A673 (cell line): ENCODE measurements at regions not wholly inside any gene's neighbourhood (a gene's known extent, or its start where the extent isn't known, plus 50 kb on each side); places are given as distances from the start of the nearest gene placed in this dataset.

ENCODE experiments used
- BruUV-seq: library from RNA; stranded (reverse); fragments of 400-500 nt; replicated peaks from 2 replicates; lab custom pipeline; 2021; lab: Mats Ljungman, UMichigan
- CTCF ChIA-PET: fragments of 300-600 bp; sonication (Branson Sonifier 250); formaldehyde crosslinking; loops from one replicate; lab custom pipeline; 2022; ENCODE audit warnings: antibody characterized with exemption; lab: Charles Lee
- POLR2A ChIA-PET: fragments of 300-600 bp; sonication (Branson Sonifier 250); formaldehyde crosslinking; loops from one replicate; lab custom pipeline; 2022; ENCODE audit warnings: antibody characterized with exemption; ENCODE audit not compliant: low non-redundant PET; lab: Charles Lee
- DNase-seq: peaks from one replicate; pipeline ENCODE4 v3.0.0-alpha.2; 2015; ENCODE audit warnings: low spot score
- H3K27ac ChIP-seq: fragments of 200-600 bp; sonication (generic); 2 replicates; pipeline ENCODE4 v1.5.1; 2016; ENCODE audit warnings: mixed run types, low read depth, mild to moderate bottlenecking, mixed read lengths, antibody characterized with exemption, low read length; ENCODE audit not compliant: poor library complexity, severe bottlenecking
- H3K27me3 ChIP-seq: fragments of 200-600 bp; sonication (generic); replicated peaks from 2 replicates; pipeline ENCODE4 v1.6.1; 2017; ENCODE audit warnings: mixed run types, low read depth, mild to moderate bottlenecking, mixed read lengths, antibody characterized with exemption, low read length; ENCODE audit not compliant: insufficient read depth, poor library complexity
- H3K36me3 ChIP-seq: fragments of 200-600 bp; sonication (generic); 2 replicates; pipeline ENCODE4 v1.6.1; 2016; ENCODE audit warnings: mixed run types, mild to moderate bottlenecking, mixed read lengths, antibody characterized with exemption, low read length; ENCODE audit not compliant: insufficient read depth, poor library complexity, severe bottlenecking
- H3K4me1 ChIP-seq: fragments of 200-600 bp; sonication (generic); 2 replicates; pipeline ENCODE4 v1.6.1; 2017; ENCODE audit warnings: mixed run types, mild to moderate bottlenecking, mixed read lengths, antibody characterized with exemption, low read length; ENCODE audit not compliant: insufficient read depth, poor library complexity, severe bottlenecking
- H3K4me3 ChIP-seq: fragments of 200-600 bp; sonication (generic); 2 replicates; pipeline ENCODE4 v1.5.1; 2016; ENCODE audit warnings: low read depth, mixed run types, mild to moderate bottlenecking, mixed read lengths, low read length; ENCODE audit not compliant: poor library complexity, severe bottlenecking
- H3K9me3 ChIP-seq: fragments of 200-600 bp; sonication (generic); 2 replicates; pipeline ENCODE4 v1.6.1; 2016; ENCODE audit warnings: mixed run types, low read depth, mild to moderate bottlenecking, mixed read lengths, antibody characterized with exemption, low read length; ENCODE audit not compliant: poor library complexity, severe bottlenecking
- EZH2 ChIP-seq: fragments of 200-600 bp; sonication (generic); IDR thresholded peaks from 2 replicates; pipeline ENCODE4 v1.6.1; 2017; ENCODE audit warnings: borderline replicate concordance, low read depth, mild to moderate bottlenecking, mixed read lengths, antibody characterized with exemption, low read length; ENCODE audit not compliant: poor library complexity, severe bottlenecking
- intact Hi-C: fragments of 100-400 bp; cut with micrococcal nuclease; formaldehyde crosslinking; loops from one replicate; pipeline ENCODE4 v1.10.0; 2022; ENCODE audit not compliant: unreplicated experiment
- TF ChIP-seq, protein P1 (sequence below): fragments of 300-800, 200-600 bp; sonication (generic); conservative IDR thresholded peaks from 2 replicates; pipeline ENCODE4 v1.5.1; 2017; ENCODE audit warnings: low read depth, mild to moderate bottlenecking, antibody characterized with exemption, low read length, moderate library complexity, mixed read lengths

DNA sequence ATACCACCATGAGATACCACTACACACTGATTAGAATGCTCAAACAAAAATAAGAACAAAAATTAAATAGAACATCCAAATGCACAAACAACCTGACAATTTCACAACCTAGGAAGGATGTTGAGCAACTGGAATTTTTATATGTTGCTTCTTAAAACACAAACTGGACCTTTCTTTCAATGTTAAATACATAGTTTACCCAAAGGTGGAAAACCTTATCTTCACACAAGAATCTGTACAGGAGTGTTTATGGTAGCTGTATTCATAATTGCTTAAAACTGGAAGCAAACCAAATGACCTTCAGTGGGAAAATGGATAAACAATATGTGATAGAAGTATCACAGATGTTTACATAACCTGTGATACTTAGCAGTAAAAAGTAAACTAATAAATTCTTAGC, 573.8 kb downstream of the MAGEB5 start:
- TF ChIP-seq, protein P1, sequence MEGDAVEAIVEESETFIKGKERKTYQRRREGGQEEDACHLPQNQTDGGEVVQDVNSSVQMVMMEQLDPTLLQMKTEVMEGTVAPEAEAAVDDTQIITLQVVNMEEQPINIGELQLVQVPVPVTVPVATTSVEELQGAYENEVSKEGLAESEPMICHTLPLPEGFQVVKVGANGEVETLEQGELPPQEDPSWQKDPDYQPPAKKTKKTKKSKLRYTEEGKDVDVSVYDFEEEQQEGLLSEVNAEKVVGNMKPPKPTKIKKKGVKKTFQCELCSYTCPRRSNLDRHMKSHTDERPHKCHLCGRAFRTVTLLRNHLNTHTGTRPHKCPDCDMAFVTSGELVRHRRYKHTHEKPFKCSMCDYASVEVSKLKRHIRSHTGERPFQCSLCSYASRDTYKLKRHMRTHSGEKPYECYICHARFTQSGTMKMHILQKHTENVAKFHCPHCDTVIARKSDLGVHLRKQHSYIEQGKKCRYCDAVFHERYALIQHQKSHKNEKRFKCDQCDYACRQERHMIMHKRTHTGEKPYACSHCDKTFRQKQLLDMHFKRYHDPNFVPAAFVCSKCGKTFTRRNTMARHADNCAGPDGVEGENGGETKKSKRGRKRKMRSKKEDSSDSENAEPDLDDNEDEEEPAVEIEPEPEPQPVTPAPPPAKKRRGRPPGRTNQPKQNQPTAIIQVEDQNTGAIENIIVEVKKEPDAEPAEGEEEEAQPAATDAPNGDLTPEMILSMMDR, result no peak
- no peak for TF ChIP-seq EZH2
- Histone ChIP-seq H3K4me3 (no peak overlapping the region), H3K27me3 (no peaks in the 10 kb centered on the region), H3K9me3 (no peaks in the 10 kb centered on the region), H3K4me1 (no peaks in the 10 kb centered on the region), H3K27ac (no peak overlapping the region), H3K36me3 (no peaks in the 10 kb centered on the region)
- no peak for DNase-seq
- BruUV-seq, result no TSS peak
- intact Hi-C loops, result no loop called here
- CTCF ChIA-PET, result no interaction called here
- POLR2A ChIA-PET, result no interaction called here

DNA sequence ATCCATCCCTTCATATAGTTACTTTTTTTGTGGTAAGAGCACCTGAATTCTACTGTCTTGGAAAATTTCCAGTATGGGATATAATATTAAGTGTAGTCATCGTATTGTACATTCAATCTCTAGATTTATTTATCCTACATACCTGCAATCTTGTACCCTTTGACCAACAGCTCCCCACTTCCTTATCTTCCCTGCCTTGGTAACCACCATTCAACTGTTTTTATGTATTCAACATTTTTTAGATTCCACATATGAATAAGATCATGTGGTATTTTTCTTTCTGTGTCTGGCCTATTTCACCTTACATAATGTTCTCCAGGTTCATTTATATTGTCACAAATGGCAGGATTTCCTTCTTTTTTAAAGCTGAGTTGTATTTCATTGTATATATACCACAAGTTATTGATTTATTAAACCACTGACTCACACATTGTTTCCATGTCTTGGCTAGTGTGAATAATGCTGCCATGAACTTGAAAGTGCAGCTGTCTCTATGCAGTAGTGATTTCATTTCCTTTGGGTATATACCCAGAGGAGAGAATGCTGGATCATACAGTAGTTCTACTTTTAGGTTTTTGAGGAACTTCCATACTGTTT, 572.5 kb downstream of the MAGEB5 start:
- no TSS peak for BruUV-seq
- Histone ChIP-seq H3K9me3 (no peaks in the 10 kb centered on the region), H3K4me1 (no peaks in the 10 kb centered on the region), H3K36me3 (no peaks in the 10 kb centered on the region), H3K4me3 (no peak overlapping the region), H3K27ac (no peak overlapping the region), H3K27me3 (no peaks in the 10 kb centered on the region)
- TF ChIP-seq EZH2, result no peak
- TF ChIP-seq, protein P1, result no peak
- intact Hi-C loops, result no loop called here
- ChIA-PET POLR2A (no interaction called here), CTCF (no interaction called here)
- no peak for DNase-seq

DNA sequence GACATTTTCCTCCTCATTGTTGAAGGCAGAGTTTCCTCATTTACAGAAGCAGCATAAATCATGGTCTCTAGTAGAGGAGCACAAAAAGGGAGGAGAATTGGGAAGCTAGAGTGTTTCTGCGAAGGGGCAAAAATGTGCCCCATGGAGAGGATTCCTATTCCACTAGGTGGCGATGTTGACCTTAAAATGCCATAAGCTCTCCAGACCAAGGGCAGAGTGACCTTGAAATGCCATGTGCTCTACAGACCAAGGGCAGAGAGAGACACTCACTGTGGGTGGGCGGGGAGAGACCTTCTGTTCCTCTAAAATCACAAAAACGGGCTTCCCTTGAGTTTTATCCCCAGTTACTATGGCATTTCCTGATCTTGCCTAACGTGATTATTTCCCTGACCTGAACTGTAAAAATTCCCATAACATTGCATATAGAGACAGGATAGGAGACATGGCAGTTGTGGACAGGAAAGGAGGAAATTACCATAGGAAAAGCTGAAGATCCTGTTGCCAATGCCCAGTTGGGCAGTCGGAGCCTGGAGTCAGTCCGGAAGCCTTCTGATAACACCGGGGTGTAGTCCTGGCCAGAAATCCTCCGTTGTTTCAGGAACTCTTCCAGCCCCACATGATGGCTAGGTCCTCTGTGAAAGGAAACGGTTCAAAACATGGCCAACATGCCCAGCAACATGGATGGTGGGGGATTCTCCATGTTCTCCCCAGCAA, 567.7 kb downstream of the MAGEB5 start:
- peaks cover 7% of the 10 kb centered on the region for H3K9me3 ChIP-seq
- no peaks in the 10 kb centered on the region for H3K4me1 ChIP-seq
- H3K27me3 ChIP-seq, result no peaks in the 10 kb centered on the region
- POLR2A ChIA-PET, result no interaction called here
- TF ChIP-seq, protein P1, result peak; percentile 66
- TF ChIP-seq EZH2, result no peak
- H3K27ac ChIP-seq, result no peak overlapping the region
- BruUV-seq, result no TSS peak
- no peaks in the 10 kb centered on the region for H3K36me3 ChIP-seq
- CTCF ChIA-PET, result interaction anchor here (0.6 to 1.0 kb wide), 2 partner anchors 403 to 404 kb away, joined by 4 read pairs; no protein-coding TSS in a partner anchor
- peak; percentile 62 for DNase-seq
- intact Hi-C loops, result loop anchor here (1.0 to 5.0 kb wide), 4 partner anchors 135 to 615 kb away; no protein-coding TSS in a partner anchor
- H3K4me3 ChIP-seq, result no peak overlapping the region
